ENCODE measurements at regions not wholly inside any gene's neighbourhood (a gene's known extent, or its start where the extent isn't known, plus 50 kb on each side); places are given as distances from the start of the nearest gene placed in this dataset.

- TF ChIP-seq BHLHE40 (IDR thresholded peaks at IDR 0.05; ENCODE audit: borderline replicate concordance) (no peak), SP1 (IDR thresholded peaks at IDR 0.05) (no peak), FOXK2 (IDR thresholded peaks at IDR 0.05) (no peak), TARDBP (IDR thresholded peaks at IDR 0.05) (no peak), CTBP1 (IDR thresholded peaks at IDR 0.05; ENCODE audit: borderline replicate concordance) (no peak), ELF4 (IDR thresholded peaks at IDR 0.05) (no peak)
Observed at GRCh38 chr13:37211487-37211886, 106.0 kb upstream of the CSNK1A1L start.

Measured in HEK293T (cell line).